Activated CD4-positive, alpha-beta T cell treated with anti-CD3 and anti-CD28 coated beads, Interleukin-2, amount 10 ng/mL, durations not matched to agents 7 days and 5 days (primary cell): ENCODE measurements at regions not wholly inside any gene's neighbourhood (a gene's known extent, or its start where the extent isn't known, plus 50 kb on each side); places are given as distances from the start of the nearest gene placed in this dataset.

Source experiments
- CTCF ChIA-PET: fragments of 350-600 bp; sonication (Branson Sonifier 250); formaldehyde crosslinking; loops from one replicate; lab custom pipeline; 2021; ENCODE audit warnings: antibody characterized with exemption; lab: Charles Lee
- POLR2A ChIA-PET: fragments of 350-600 bp; sonication (Branson Sonifier 250); formaldehyde crosslinking; loops from one replicate; lab custom pipeline; 2021; ENCODE audit warnings: antibody characterized with exemption; lab: Charles Lee
- DNase-seq: peaks from one replicate; pipeline ENCODE4 v3.0.0-alpha.2; 2020
- H3K27ac Mint-ChIP-seq: one replicate; pipeline ENCODE4 v1.8.0; 2021; ENCODE audit warnings: mild to moderate bottlenecking, moderate library complexity, mixed read lengths
- H3K27me3 Mint-ChIP-seq: one replicate; pipeline ENCODE4 v1.8.0; 2021; ENCODE audit warnings: mixed read lengths
- H3K36me3 Mint-ChIP-seq: one replicate; pipeline ENCODE4 v1.8.0; 2021; ENCODE audit warnings: low read depth, mixed read lengths
- H3K4me1 Mint-ChIP-seq: one replicate; pipeline ENCODE4 v1.8.0; 2021; ENCODE audit warnings: mixed read lengths
- H3K4me3 Mint-ChIP-seq: one replicate; pipeline ENCODE4 v1.8.0; 2021; ENCODE audit warnings: mild to moderate bottlenecking, moderate library complexity, mixed read lengths
- H3K9me3 Mint-ChIP-seq: one replicate; pipeline ENCODE4 v1.8.0; 2021; ENCODE audit warnings: mixed read lengths

GRCh38 chr3:117666812-117667211, 957.2 kb downstream of the TUSC7 start:
- no peaks in the 10 kb centered on the region for H3K4me1 Mint-ChIP-seq
- H3K9me3 Mint-ChIP-seq: no peaks in the 10 kb centered on the region
- H3K27me3 Mint-ChIP-seq: no peaks in the 10 kb centered on the region
- ChIA-PET CTCF (no interaction called here), POLR2A (no interaction called here)
- no peak overlapping the region for H3K27ac Mint-ChIP-seq
- no peak for DNase-seq
- no peaks in the 10 kb centered on the region for H3K36me3 Mint-ChIP-seq
- no peak overlapping the region for H3K4me3 Mint-ChIP-seq

- no peaks in the 10 kb centered on the region for H3K4me1 Mint-ChIP-seq
- H3K36me3 Mint-ChIP-seq: no peaks in the 10 kb centered on the region
- ChIA-PET CTCF (no interaction called here), POLR2A (interaction anchor here (0.6 kb wide), 1 partner anchor 8 kb away, joined by 3 read pairs; no protein-coding TSS in a partner anchor)
- H3K27me3 Mint-ChIP-seq: no peaks in the 10 kb centered on the region
- H3K27ac Mint-ChIP-seq: no peak overlapping the region
- no peak for DNase-seq
- no peaks in the 10 kb centered on the region for H3K9me3 Mint-ChIP-seq
- H3K4me3 Mint-ChIP-seq: no peak overlapping the region
These were observed 960.2 kb downstream of the TUSC7 start for GRCh38 chr3:117669774-117670173.

GRCh38 chr3:117671722-117672318, 962.2 kb downstream of the TUSC7 start:
- CTCF ChIA-PET: no interaction called here
- Mint-ChIP-seq H3K9me3 (no peaks in the 10 kb centered on the region), H3K27me3 (no peaks in the 10 kb centered on the region), H3K4me3 (no peak overlapping the region), H3K36me3 (no peaks in the 10 kb centered on the region), H3K4me1 (no peaks in the 10 kb centered on the region), H3K27ac (no peak overlapping the region)
- no peak for DNase-seq
- POLR2A ChIA-PET: no interaction called here

GRCh38 chr3:117674321-117674720, 964.7 kb downstream of the TUSC7 start:
- H3K36me3 Mint-ChIP-seq: no peaks in the 10 kb centered on the region
- no peak for DNase-seq
- H3K27ac Mint-ChIP-seq: no peak overlapping the region
- no peaks in the 10 kb centered on the region for H3K9me3 Mint-ChIP-seq
- no peaks in the 10 kb centered on the region for H3K27me3 Mint-ChIP-seq
- CTCF ChIA-PET: no interaction called here
- H3K4me3 Mint-ChIP-seq: no peak overlapping the region
- no peaks in the 10 kb centered on the region for H3K4me1 Mint-ChIP-seq
- POLR2A ChIA-PET: no interaction called here

- Mint-ChIP-seq H3K27ac (no peak overlapping the region), H3K9me3 (no peaks in the 10 kb centered on the region), H3K4me3 (no peak overlapping the region), H3K4me1 (no peaks in the 10 kb centered on the region), H3K36me3 (no peaks in the 10 kb centered on the region), H3K27me3 (no peaks in the 10 kb centered on the region)
- no peak for DNase-seq
- POLR2A ChIA-PET: no interaction called here
- CTCF ChIA-PET: no interaction called here
These were observed 972.0 kb downstream of the TUSC7 start for GRCh38 chr3:117681619-117682018.

GRCh38 chr3:117687096-117687495, 977.5 kb downstream of the TUSC7 start:
- Mint-ChIP-seq H3K4me1 (no peaks in the 10 kb centered on the region), H3K36me3 (no peaks in the 10 kb centered on the region), H3K4me3 (no peak overlapping the region), H3K9me3 (no peaks in the 10 kb centered on the region), H3K27me3 (no peaks in the 10 kb centered on the region), H3K27ac (no peak overlapping the region)
- ChIA-PET POLR2A (no interaction called here), CTCF (no interaction called here)
- DNase-seq: no peak

GRCh38 chr3:117688583-117688982, 979.0 kb downstream of the TUSC7 start:
- no peak for DNase-seq
- H3K27me3 Mint-ChIP-seq: no peaks in the 10 kb centered on the region
- no peaks in the 10 kb centered on the region for H3K36me3 Mint-ChIP-seq
- ChIA-PET POLR2A (no interaction called here), CTCF (no interaction called here)
- H3K9me3 Mint-ChIP-seq: no peaks in the 10 kb centered on the region
- no peaks in the 10 kb centered on the region for H3K4me1 Mint-ChIP-seq
- H3K4me3 Mint-ChIP-seq: no peak overlapping the region
- H3K27ac Mint-ChIP-seq: no peak overlapping the region

- H3K27ac Mint-ChIP-seq: no peak overlapping the region
- no peak overlapping the region for H3K4me3 Mint-ChIP-seq
- no peaks in the 10 kb centered on the region for H3K9me3 Mint-ChIP-seq
- no peak for DNase-seq
- no peaks in the 10 kb centered on the region for H3K27me3 Mint-ChIP-seq
- CTCF ChIA-PET: no interaction called here
- POLR2A ChIA-PET: no interaction called here
- H3K36me3 Mint-ChIP-seq: no peaks in the 10 kb centered on the region
- no peaks in the 10 kb centered on the region for H3K4me1 Mint-ChIP-seq
These were observed 981.9 kb downstream of the TUSC7 start for GRCh38 chr3:117691526-117691925.

- Mint-ChIP-seq H3K27me3 (no peaks in the 10 kb centered on the region), H3K27ac (no peak overlapping the region), H3K36me3 (no peaks in the 10 kb centered on the region), H3K4me3 (no peak overlapping the region), H3K9me3 (no peaks in the 10 kb centered on the region), H3K4me1 (no peaks in the 10 kb centered on the region)
- no peak for DNase-seq
- POLR2A ChIA-PET: no interaction called here
- CTCF ChIA-PET: no interaction called here
These were observed 982.9 kb downstream of the TUSC7 start for GRCh38 chr3:117692416-117692995.

- no peaks in the 10 kb centered on the region for H3K36me3 Mint-ChIP-seq
- H3K27me3 Mint-ChIP-seq: no peaks in the 10 kb centered on the region
- no peak overlapping the region for H3K4me3 Mint-ChIP-seq
- H3K4me1 Mint-ChIP-seq: no peaks in the 10 kb centered on the region
- no peaks in the 10 kb centered on the region for H3K9me3 Mint-ChIP-seq
- no peak overlapping the region for H3K27ac Mint-ChIP-seq
- CTCF ChIA-PET: no interaction called here
- POLR2A ChIA-PET: no interaction called here
- DNase-seq: no peak
These were observed 985.7 kb downstream of the TUSC7 start for GRCh38 chr3:117695321-117695720.

GRCh38 chr3:117695871-117696645, 986.5 kb downstream of the TUSC7 start:
- ChIA-PET POLR2A (no interaction called here), CTCF (no interaction called here)
- Mint-ChIP-seq H3K4me3 (no peak overlapping the region), H3K27me3 (no peaks in the 10 kb centered on the region), H3K36me3 (no peaks in the 10 kb centered on the region), H3K4me1 (no peaks in the 10 kb centered on the region), H3K27ac (no peak overlapping the region), H3K9me3 (no peaks in the 10 kb centered on the region)
- DNase-seq: no peak

GRCh38 chr3:117696851-117697407, 987.4 kb downstream of the TUSC7 start:
- CTCF ChIA-PET: no interaction called here

GRCh38 chr3:117699058-117699457, 989.5 kb downstream of the TUSC7 start:
- no peak for DNase-seq
- no peak overlapping the region for H3K27ac Mint-ChIP-seq
- CTCF ChIA-PET: no interaction called here
- H3K36me3 Mint-ChIP-seq: no peaks in the 10 kb centered on the region
- POLR2A ChIA-PET: no interaction called here
- H3K9me3 Mint-ChIP-seq: no peaks in the 10 kb centered on the region
- H3K4me3 Mint-ChIP-seq: no peak overlapping the region
- no peaks in the 10 kb centered on the region for H3K27me3 Mint-ChIP-seq
- no peaks in the 10 kb centered on the region for H3K4me1 Mint-ChIP-seq

More at GRCh38 chr3:117696851-117697407, 987.4 kb downstream of the TUSC7 start:
- H3K9me3 Mint-ChIP-seq: no peaks in the 10 kb centered on the region
- H3K36me3 Mint-ChIP-seq: no peaks in the 10 kb centered on the region
- H3K27ac Mint-ChIP-seq: no peak overlapping the region
- DNase-seq: no peak
- H3K27me3 Mint-ChIP-seq: no peaks in the 10 kb centered on the region
- no peaks in the 10 kb centered on the region for H3K4me1 Mint-ChIP-seq
- no peak overlapping the region for H3K4me3 Mint-ChIP-seq
- POLR2A ChIA-PET: no interaction called here
